ENCODE measurements at regions not wholly inside any gene's neighbourhood (a gene's known extent, or its start where the extent isn't known, plus 50 kb on each side); places are given as distances from the start of the nearest gene placed in this dataset.

DNA sequence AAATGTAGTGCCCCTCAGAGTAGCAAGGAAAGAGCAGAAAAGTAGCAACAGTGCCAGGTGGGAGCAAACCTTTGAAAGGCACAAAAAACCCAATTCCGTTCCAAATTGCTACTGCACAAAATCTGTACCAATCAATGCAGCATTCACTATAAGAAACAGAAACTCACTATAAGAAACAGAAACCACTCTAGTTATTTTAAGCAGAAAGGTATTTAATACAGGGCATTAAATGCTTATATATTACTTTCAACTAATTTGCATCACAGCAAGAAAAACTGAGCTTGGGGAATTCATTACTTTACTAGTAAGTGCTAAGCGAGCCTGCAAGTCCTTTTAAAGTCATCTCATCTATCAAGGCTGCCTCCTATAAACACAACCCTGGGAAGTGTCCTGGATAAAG lies 116.5 kb upstream of the OLIG3 start:
- ATAC-seq (no peak), DNase-seq (ENCODE audit: low read depth, low spot score) (no peak)
- ChIA-PET POLR2A (no interaction called here), CTCF (no interaction called here)
- BruUV-seq (replicated peaks): no TSS peak
- in situ Hi-C loops (cut with HindIII; ENCODE audit: low pct_unique_long_range_greater_than_20kb, low sequenced_read_pairs): no loop called here
- H3K4me1 ChIP-seq (ENCODE audit: control insufficient read depth, insufficient read depth, low read length): no peaks in the 10 kb centered on the region
- H3K27ac ChIP-seq (ENCODE audit: low read length): no peak overlapping the region
- no peak overlapping the region for H3K4me3 ChIP-seq (ENCODE audit: low read depth in 2 of 2, low read length in 2 of 2)
- H3K9me3 ChIP-seq (ENCODE audit: control insufficient read depth, insufficient read depth, low read depth, low read length): no peaks in the 10 kb centered on the region
- intact Hi-C loops (cut with micrococcal nuclease; ENCODE audit: unreplicated experiment): no loop called here
- H3K36me3 ChIP-seq (ENCODE audit: control insufficient read depth, insufficient read depth, low read length): no peaks in the 10 kb centered on the region
- no peak for TF ChIP-seq POLR2AphosphoS5 (IDR thresholded peaks at IDR 0.05; ENCODE audit: low read depth, low read length)
- TF ChIP-seq TCF7L2 (IDR thresholded peaks at IDR 0.05; ENCODE audit: low read depth, low read length): no peak
- no peak for TF ChIP-seq SIN3A (IDR thresholded peaks at IDR 0.05; ENCODE audit: borderline replicate concordance, insufficient read depth, low read depth, low read length)
- TF ChIP-seq, protein P1, sequence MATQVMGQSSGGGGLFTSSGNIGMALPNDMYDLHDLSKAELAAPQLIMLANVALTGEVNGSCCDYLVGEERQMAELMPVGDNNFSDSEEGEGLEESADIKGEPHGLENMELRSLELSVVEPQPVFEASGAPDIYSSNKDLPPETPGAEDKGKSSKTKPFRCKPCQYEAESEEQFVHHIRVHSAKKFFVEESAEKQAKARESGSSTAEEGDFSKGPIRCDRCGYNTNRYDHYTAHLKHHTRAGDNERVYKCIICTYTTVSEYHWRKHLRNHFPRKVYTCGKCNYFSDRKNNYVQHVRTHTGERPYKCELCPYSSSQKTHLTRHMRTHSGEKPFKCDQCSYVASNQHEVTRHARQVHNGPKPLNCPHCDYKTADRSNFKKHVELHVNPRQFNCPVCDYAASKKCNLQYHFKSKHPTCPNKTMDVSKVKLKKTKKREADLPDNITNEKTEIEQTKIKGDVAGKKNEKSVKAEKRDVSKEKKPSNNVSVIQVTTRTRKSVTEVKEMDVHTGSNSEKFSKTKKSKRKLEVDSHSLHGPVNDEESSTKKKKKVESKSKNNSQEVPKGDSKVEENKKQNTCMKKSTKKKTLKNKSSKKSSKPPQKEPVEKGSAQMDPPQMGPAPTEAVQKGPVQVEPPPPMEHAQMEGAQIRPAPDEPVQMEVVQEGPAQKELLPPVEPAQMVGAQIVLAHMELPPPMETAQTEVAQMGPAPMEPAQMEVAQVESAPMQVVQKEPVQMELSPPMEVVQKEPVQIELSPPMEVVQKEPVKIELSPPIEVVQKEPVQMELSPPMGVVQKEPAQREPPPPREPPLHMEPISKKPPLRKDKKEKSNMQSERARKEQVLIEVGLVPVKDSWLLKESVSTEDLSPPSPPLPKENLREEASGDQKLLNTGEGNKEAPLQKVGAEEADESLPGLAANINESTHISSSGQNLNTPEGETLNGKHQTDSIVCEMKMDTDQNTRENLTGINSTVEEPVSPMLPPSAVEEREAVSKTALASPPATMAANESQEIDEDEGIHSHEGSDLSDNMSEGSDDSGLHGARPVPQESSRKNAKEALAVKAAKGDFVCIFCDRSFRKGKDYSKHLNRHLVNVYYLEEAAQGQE (IDR thresholded peaks at IDR 0.05; ENCODE audit: insufficient read depth in 1 of 2, low read depth in 2 of 2, low read length in 1 of 2): no peak
- TF ChIP-seq, protein P2, sequence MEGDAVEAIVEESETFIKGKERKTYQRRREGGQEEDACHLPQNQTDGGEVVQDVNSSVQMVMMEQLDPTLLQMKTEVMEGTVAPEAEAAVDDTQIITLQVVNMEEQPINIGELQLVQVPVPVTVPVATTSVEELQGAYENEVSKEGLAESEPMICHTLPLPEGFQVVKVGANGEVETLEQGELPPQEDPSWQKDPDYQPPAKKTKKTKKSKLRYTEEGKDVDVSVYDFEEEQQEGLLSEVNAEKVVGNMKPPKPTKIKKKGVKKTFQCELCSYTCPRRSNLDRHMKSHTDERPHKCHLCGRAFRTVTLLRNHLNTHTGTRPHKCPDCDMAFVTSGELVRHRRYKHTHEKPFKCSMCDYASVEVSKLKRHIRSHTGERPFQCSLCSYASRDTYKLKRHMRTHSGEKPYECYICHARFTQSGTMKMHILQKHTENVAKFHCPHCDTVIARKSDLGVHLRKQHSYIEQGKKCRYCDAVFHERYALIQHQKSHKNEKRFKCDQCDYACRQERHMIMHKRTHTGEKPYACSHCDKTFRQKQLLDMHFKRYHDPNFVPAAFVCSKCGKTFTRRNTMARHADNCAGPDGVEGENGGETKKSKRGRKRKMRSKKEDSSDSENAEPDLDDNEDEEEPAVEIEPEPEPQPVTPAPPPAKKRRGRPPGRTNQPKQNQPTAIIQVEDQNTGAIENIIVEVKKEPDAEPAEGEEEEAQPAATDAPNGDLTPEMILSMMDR (IDR thresholded peaks at IDR 0.05): no peak
- peaks cover under 1% of the 10 kb centered on the region for H3K27me3 ChIP-seq (ENCODE audit: control insufficient read depth, insufficient read depth, low read length)

DNA sequence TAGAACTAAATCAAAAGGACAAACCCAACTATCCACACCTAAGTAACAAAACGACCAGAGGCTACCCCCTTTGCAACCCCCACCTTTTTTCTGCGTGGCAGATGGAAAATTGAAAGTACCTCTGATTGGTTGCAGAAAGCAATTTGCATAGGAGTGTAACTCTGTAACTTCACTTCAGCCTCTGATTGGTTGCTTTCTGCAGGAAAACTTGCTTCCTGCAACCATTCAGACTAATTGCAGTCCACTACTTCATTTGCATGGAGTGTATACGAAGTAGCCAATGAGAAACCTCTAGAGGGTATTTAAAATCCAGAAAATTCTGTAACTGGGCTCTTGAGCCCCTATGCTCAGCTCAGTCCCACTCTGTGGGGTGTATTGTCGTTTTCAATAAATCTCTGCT lies 129.1 kb upstream of the OLIG3 start:
- TF ChIP-seq, protein P1 (IDR thresholded peaks at IDR 0.05; ENCODE audit: insufficient read depth in 1 of 2, low read depth in 2 of 2, low read length in 1 of 2): no peak
- no peak for TF ChIP-seq SIN3A (IDR thresholded peaks at IDR 0.05; ENCODE audit: borderline replicate concordance, insufficient read depth, low read depth, low read length)
- H3K4me3 ChIP-seq (ENCODE audit: low read depth in 2 of 2, low read length in 2 of 2): no peak overlapping the region
- DNase-seq (ENCODE audit: low read depth, low spot score) (no peak), ATAC-seq (no peak)
- in situ Hi-C loops (cut with HindIII; ENCODE audit: low pct_unique_long_range_greater_than_20kb, low sequenced_read_pairs) (no loop called here), intact Hi-C loops (cut with micrococcal nuclease; ENCODE audit: unreplicated experiment) (no loop called here)
- no TSS peak for BruUV-seq (replicated peaks)
- POLR2A ChIA-PET: no interaction called here
- no peak overlapping the region for H3K27ac ChIP-seq (ENCODE audit: low read length)
- CTCF ChIA-PET: no interaction called here
- H3K4me1 ChIP-seq (ENCODE audit: control insufficient read depth, insufficient read depth, low read length): no peaks in the 10 kb centered on the region
- H3K27me3 ChIP-seq (ENCODE audit: control insufficient read depth, insufficient read depth, low read length): peaks cover 11% of the 10 kb centered on the region
- no peaks in the 10 kb centered on the region for H3K9me3 ChIP-seq (ENCODE audit: control insufficient read depth, insufficient read depth, low read depth, low read length)
- H3K36me3 ChIP-seq (ENCODE audit: control insufficient read depth, insufficient read depth, low read length): no peaks in the 10 kb centered on the region

Measured in Panc1 (cell line).